HepG2 (cell line): ENCODE measurements at regions not wholly inside any gene's neighbourhood (a gene's known extent, or its start where the extent isn't known, plus 50 kb on each side); places are given as distances from the start of the nearest gene placed in this dataset.

ENCODE experiments used
- ATAC-seq: fragments of 200-7000 bp; cut with Tn5 transposase; 3 replicates; pipeline ENCODE4 v1.9.1; 2020; ENCODE audit warnings: mild to moderate bottlenecking, moderate library complexity
- BruUV-seq: library from RNA; stranded (reverse); fragments of 400-500 nt; replicated peaks from 2 replicates; lab custom pipeline; 2021; lab: Mats Ljungman, UMichigan
- CTCF ChIA-PET: fragments of 300-600 bp; formaldehyde crosslinking; extraction: SDS; loops from one replicate; lab custom pipeline; 2021; ENCODE audit warnings: low total read pairs, inconsistent platforms, low intra/inter-chr PET ratio; lab: Yijun Ruan, JAX
- POLR2A ChIA-PET: fragments of 350-600 bp; sonication (Branson Sonifier 250); formaldehyde crosslinking; loops from one replicate; lab custom pipeline; 2020; ENCODE audit warnings: antibody characterized with exemption, inconsistent platforms; lab: Yijun Ruan, JAX
- DNase-seq: peaks from one replicate; pipeline ENCODE4 v3.0.0-alpha.2; 2015; ENCODE audit warnings: low spot score
- FAIRE-seq: peaks from 3 replicates; lab custom pipeline; 2011; peaks lifted over from hg19 to GRCh38; lab: Jason Lieb, UNC
- H2AFZ ChIP-seq: one replicate; pipeline ENCODE4 v1.6.1; 2011; ENCODE audit warnings: low read length, inconsistent platforms
- H3K27ac ChIP-seq: fragments of 300-600 bp; 3 replicates; pipeline ENCODE4 v1.8.0; 2011; ENCODE audit warnings: mixed run types, mild to moderate bottlenecking, mixed read lengths, low read length, inconsistent platforms; ENCODE audit not compliant: insufficient read depth; ENCODE audit errors: extremely low read length
- H3K27me3 ChIP-seq, 2 experiments: fragments of 200-600 bp in 1 of 2; 2 replicates in 1 of 2; 3 replicates in 1 of 2; pipeline versions ENCODE4 v1.6.0 to v1.8.0; 2011; ENCODE audit warnings: low read length in 2 of 2, mild to moderate bottlenecking in 2 of 2, moderate library complexity in 2 of 2, inconsistent platforms in 1 of 2; ENCODE audit not compliant: insufficient read depth in 2 of 2, control insufficient read depth in 1 of 2
- H3K36me3 ChIP-seq, 2 experiments: fragments of 200-600 bp in 1 of 2; replicated peaks in 1 of 2; 2 replicates in 1 of 2; 3 replicates in 1 of 2; pipeline versions ENCODE4 v1.5.1 to v1.8.0; 2011; ENCODE audit warnings: low read length in 2 of 2, inconsistent platforms in 1 of 2; ENCODE audit not compliant: insufficient read depth in 2 of 2, control insufficient read depth in 1 of 2
- H3K4me1 ChIP-seq: 2 replicates; pipeline ENCODE4 v1.5.1; 2012; ENCODE audit warnings: low read length, inconsistent platforms; ENCODE audit not compliant: insufficient read depth
- H3K4me2 ChIP-seq: 2 replicates; pipeline ENCODE4 v1.6.0; 2011; ENCODE audit warnings: low read depth, low read length, inconsistent platforms
- H3K4me3 ChIP-seq, 3 experiments: fragments of 200-600 bp in 1 of 3; sonication (generic), shearing (Covaris generic) in 1 of 3; replicated peaks in 1 of 3; 2 replicates each; pipeline ENCODE4 v1.5.1; 2011 to 2016; ENCODE audit warnings: low read length in 3 of 3, inconsistent platforms in 2 of 3, low read depth in 2 of 3, mild to moderate bottlenecking in 2 of 3, control low read depth in 1 of 3, mixed read lengths in 1 of 3; ENCODE audit not compliant: insufficient read depth in 1 of 3
- H3K79me2 ChIP-seq: one replicate; pipeline ENCODE4 v1.6.1; 2011; ENCODE audit warnings: low read length, inconsistent platforms; ENCODE audit not compliant: insufficient read depth
- H3K9ac ChIP-seq: 2 replicates; pipeline ENCODE4 v1.6.0; 2011; ENCODE audit warnings: mild to moderate bottlenecking, low read depth, low read length, inconsistent platforms; ENCODE audit not compliant: insufficient read depth
- H3K9me3 ChIP-seq: 2 replicates; pipeline ENCODE4 v1.5.1; 2012; ENCODE audit warnings: mild to moderate bottlenecking, low read length
- H4K20me1 ChIP-seq: 2 replicates; pipeline ENCODE4 v1.6.0; 2011; ENCODE audit warnings: inconsistent platforms, mild to moderate bottlenecking, low read length, moderate library complexity; ENCODE audit not compliant: insufficient read depth
- JUND ChIP-seq: sonication (generic); formaldehyde crosslinking; IDR thresholded peaks from 2 replicates; pipeline ENCODE4 v1.8.0; 2022; ENCODE audit warnings: mild to moderate bottlenecking, missing genetic modification reagents
- ZNF251 ChIP-seq: sonication (generic); formaldehyde crosslinking; IDR thresholded peaks from 2 replicates; pipeline ENCODE4 v1.9.0; 2021; ENCODE audit warnings: mild to moderate bottlenecking, missing genetic modification reagents
- ZNF451 ChIP-seq: sonication (generic); formaldehyde crosslinking; IDR thresholded peaks from 2 replicates; pipeline ENCODE4 v1.5.0; 2020; ENCODE audit warnings: mild to moderate bottlenecking, missing genetic modification reagents
- WGBS: methylation state at CpG from one replicate; pipeline ENCODE4 v1.1.6; 2017; ENCODE audit warnings: low lambda C conversion rate; 5-methylcytosine and 5-hydroxymethylcytosine counted together
- in situ Hi-C: cut with HindIII; loops from 2 replicates; pipeline ENCODE4 v1.10.0; 2017; ENCODE audit warnings: low pct_unique_long_range_greater_than_20kb; ENCODE audit not compliant: extremely low pct_ligation_motif_present
- intact Hi-C: fragments of 100-400 bp; cut with micrococcal nuclease; formaldehyde crosslinking; loops from one replicate; pipeline ENCODE4 v1.10.0; 2022; ENCODE audit not compliant: unreplicated experiment
- TF ChIP-seq, protein P1 (sequence below): IDR thresholded peaks from 2 replicates; pipeline ENCODE4 v1.6.1; 2018; ENCODE audit warnings: missing genetic modification reagents
- TF ChIP-seq, protein P2 (sequence below): sonication (generic); formaldehyde crosslinking; IDR thresholded peaks from 2 replicates; pipeline ENCODE4 v1.4.0; 2020; ENCODE audit warnings: mild to moderate bottlenecking, low read depth, missing genetic modification reagents
- TF ChIP-seq, protein P3 (sequence below): fragments of 450-650 bp; IDR thresholded peaks from 2 replicates; pipeline ENCODE4 v1.6.1; 2016

DNA sequence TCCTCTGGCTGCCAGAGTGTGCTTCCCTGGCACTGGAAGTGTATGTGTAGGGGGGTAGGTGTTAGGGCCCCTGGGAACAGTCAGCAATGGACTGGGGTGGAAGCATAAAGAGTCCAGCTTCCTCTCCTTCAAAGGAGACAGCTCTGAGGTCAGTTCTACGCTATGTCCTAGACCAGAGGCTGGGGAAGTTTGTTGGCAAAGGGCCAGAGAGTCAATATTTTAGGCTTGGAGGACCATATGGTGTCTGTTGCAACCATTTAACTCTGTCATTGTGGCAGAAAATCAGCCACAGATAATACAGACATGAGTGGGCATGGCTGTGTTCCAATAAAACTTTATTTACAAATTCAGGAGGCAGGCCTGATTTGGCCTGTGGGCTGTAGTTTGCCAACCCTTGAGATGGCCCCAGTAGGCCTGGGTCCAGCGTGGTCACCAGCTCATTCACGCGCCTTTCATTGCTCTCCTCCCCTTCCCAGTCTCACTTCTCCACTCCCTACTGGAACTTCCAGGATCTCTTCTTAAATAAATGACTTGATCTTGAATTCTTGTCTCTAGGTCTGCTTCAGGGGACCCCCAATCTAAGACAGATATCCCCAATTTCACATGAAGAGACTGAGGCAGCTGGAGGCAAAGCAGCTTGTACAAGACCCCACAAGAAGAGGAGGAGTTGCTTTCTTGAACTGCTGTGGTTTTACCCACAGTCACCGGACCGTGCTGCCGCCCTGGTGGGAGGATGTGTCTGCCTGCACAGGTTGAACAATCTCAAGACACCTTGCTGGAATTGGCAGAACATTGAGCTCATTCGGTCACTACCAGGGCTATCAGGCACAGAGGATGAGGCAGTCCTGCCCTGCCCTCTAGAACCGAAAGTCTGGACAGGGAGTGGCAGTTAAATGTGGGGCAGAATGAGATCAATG lies 162.4 kb upstream of the POU3F1 start (continued):
- TF ChIP-seq, protein P1, sequence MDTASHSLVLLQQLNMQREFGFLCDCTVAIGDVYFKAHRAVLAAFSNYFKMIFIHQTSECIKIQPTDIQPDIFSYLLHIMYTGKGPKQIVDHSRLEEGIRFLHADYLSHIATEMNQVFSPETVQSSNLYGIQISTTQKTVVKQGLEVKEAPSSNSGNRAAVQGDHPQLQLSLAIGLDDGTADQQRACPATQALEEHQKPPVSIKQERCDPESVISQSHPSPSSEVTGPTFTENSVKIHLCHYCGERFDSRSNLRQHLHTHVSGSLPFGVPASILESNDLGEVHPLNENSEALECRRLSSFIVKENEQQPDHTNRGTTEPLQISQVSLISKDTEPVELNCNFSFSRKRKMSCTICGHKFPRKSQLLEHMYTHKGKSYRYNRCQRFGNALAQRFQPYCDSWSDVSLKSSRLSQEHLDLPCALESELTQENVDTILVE (CRISPR knock-in tag) = no peak
- TF ChIP-seq, protein P2, sequence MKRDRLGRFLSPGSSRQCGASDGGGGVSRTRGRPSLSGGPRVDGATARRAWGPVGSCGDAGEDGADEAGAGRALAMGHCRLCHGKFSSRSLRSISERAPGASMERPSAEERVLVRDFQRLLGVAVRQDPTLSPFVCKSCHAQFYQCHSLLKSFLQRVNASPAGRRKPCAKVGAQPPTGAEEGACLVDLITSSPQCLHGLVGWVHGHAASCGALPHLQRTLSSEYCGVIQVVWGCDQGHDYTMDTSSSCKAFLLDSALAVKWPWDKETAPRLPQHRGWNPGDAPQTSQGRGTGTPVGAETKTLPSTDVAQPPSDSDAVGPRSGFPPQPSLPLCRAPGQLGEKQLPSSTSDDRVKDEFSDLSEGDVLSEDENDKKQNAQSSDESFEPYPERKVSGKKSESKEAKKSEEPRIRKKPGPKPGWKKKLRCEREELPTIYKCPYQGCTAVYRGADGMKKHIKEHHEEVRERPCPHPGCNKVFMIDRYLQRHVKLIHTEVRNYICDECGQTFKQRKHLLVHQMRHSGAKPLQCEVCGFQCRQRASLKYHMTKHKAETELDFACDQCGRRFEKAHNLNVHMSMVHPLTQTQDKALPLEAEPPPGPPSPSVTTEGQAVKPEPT = no peak
- TF ChIP-seq ZNF451 (CRISPR knock-in tag) (no peak), ZNF251 (no peak)

DNA sequence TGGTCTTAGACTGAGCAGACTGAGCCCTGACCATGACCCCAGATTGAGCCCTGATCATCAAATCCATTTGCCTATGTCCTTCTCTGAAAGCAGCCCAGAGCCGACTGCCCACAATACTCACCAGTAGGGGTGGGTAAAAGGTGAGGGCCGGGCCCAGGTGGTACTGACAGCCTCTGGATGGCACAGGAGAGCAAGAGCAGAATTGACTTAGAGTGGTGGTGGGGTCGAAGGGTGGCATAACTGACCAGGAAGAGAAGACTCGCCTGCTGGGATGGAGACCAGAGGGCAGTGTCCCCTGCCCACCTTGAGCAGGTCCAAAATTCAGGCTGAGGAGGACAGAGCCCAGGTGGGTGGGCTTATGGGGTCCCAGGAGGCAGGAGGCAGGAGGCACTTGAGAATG lies 161.3 kb upstream of the POU3F1 start:
- 27% methylated on average over 4 of the region's 4 CpGs for WGBS
- Histone ChIP-seq H3K27me3 (peaks cover 0 to 2% of the 10 kb centered on the region in 2 experiments; a peak in 2 of 5 replicates), H3K27ac (no peak overlapping the region), H3K9me3 (no peaks in the 10 kb centered on the region), H3K79me2 (no peaks in the 10 kb centered on the region), H3K4me2 (no peak overlapping the region), H4K20me1 (no peaks in the 10 kb centered on the region), H3K9ac (no peak overlapping the region), H3K4me1 (no peaks in the 10 kb centered on the region), H3K4me3 (no peak overlapping the region), H2AFZ (no peak overlapping the region), H3K36me3 (no peaks in the 10 kb centered on the region)
- in situ Hi-C loops = no loop called here
- BruUV-seq = no TSS peak
- ChIA-PET POLR2A (no interaction called here), CTCF (no interaction called here)
- intact Hi-C loops = no loop called here
- DNase-seq (no peak), FAIRE-seq (no peak), ATAC-seq (no peak; the same call in 2 of the 3 replicates)
- no peak for TF ChIP-seq JUND (CRISPR knock-in tag)
- TF ChIP-seq, protein P3, sequence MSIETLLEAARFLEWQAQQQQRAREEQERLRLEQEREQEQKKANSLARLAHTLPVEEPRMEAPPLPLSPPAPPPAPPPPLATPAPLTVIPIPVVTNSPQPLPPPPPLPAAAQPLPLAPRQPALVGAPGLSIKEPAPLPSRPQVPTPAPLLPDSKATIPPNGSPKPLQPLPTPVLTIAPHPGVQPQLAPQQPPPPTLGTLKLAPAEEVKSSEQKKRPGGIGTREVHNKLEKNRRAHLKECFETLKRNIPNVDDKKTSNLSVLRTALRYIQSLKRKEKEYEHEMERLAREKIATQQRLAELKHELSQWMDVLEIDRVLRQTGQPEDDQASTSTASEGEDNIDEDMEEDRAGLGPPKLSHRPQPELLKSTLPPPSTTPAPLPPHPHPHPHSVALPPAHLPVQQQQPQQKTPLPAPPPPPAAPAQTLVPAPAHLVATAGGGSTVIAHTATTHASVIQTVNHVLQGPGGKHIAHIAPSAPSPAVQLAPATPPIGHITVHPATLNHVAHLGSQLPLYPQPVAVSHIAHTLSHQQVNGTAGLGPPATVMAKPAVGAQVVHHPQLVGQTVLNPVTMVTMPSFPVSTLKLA = no peak
